IPS DF 6.9 (cell line): ENCODE measurements at regions not wholly inside any gene's neighbourhood (a gene's known extent, or its start where the extent isn't known, plus 50 kb on each side); places are given as distances from the start of the nearest gene placed in this dataset.

ENCODE experiments used
- DNase-seq: peaks from one replicate; pipeline ENCODE4 v3.0.0-alpha.2; 2013; ENCODE audit warnings: low read depth, low spot score
- H3K27ac ChIP-seq: one replicate; pipeline ENCODE4 v1.5.1; 2013; ENCODE audit warnings: low read length, control low read depth
- H3K27me3 ChIP-seq: 2 replicates; pipeline ENCODE4 v1.6.1; 2013; ENCODE audit warnings: mild to moderate bottlenecking, low read length; ENCODE audit not compliant: control insufficient read depth, insufficient read depth
- H3K36me3 ChIP-seq: 2 replicates; pipeline ENCODE4 v1.6.1; 2013; ENCODE audit warnings: low read length; ENCODE audit not compliant: control insufficient read depth, insufficient read depth
- H3K4me1 ChIP-seq: 2 replicates; pipeline ENCODE4 v1.6.1; 2013; ENCODE audit warnings: low read length; ENCODE audit not compliant: control insufficient read depth, insufficient read depth
- H3K4me3 ChIP-seq: 2 replicates; pipeline ENCODE4 v1.5.1; 2013; ENCODE audit warnings: mild to moderate bottlenecking, low read length
- H3K9me3 ChIP-seq: 2 replicates; pipeline ENCODE4 v1.6.1; 2013; ENCODE audit warnings: low read length, inconsistent platforms; ENCODE audit not compliant: control insufficient read depth, insufficient read depth
- WGBS: extraction: QIAGEN DNeasy Blood & Tissue Kit; methylation state at CpG from one replicate; pipeline ENCODE4 v1.1.7; 2013; ENCODE audit warnings: mixed read lengths, missing lambda C conversion rate; ENCODE audit not compliant: insufficient read length, insufficient coverage; 5-methylcytosine and 5-hydroxymethylcytosine counted together

DNA sequence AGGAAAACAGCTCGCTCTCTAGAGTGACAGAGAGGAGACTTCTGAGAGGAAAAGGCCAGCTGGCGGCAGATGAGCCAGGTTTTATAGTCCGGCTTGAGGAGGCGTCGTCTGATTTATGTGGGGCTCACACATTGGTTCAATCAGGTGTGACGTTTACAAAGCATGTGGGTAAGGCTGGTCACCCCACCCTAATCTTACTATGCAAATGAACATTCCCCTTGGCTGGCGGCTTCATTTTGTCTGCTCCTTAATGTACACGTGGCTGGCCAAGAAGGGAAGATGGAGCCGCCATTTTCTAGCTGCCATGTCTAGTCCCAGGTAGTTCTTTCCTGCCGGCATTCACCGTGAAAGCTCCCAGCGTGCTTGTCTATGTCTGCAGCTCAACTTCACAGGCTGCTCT is 299.1 kb upstream of the SPRED2 start:
- WGBS: no CpG with 5 or more reads among the region's 12 CpGs
- Histone ChIP-seq H3K9me3 (no peaks in the 10 kb centered on the region), H3K4me1 (no peaks in the 10 kb centered on the region), H3K4me3 (no peak overlapping the region), H3K27me3 (no peaks in the 10 kb centered on the region), H3K27ac (no peak overlapping the region), H3K36me3 (no peaks in the 10 kb centered on the region)
- DNase-seq: no peak

DNA sequence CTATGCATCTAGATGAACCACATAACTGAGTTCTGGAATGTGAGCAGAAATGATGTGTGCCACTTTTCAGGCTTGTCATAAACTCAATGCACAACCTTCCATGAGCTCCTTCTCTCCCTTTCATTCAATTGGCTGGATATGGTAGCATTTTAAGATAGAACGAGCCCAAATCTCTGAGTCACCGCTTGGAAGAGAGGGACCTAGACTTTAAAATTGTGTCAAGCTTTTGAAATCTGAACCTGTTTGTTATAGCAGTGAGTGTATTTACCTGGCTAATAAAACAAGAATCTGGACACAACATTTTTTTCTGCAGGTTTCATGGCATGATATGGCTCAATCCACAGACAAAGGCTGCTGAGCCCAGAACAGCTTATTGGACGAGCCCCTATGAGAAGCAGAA is 297.8 kb upstream of the SPRED2 start:
- H3K27me3 ChIP-seq: no peaks in the 10 kb centered on the region
- H3K27ac ChIP-seq: no peak overlapping the region
- no peak for DNase-seq
- H3K36me3 ChIP-seq: no peaks in the 10 kb centered on the region
- no peaks in the 10 kb centered on the region for H3K9me3 ChIP-seq
- WGBS: no CpG with 5 or more reads among the region's 3 CpGs
- peaks cover 1% of the 10 kb centered on the region; the same call in 1 of the 2 replicates for H3K4me1 ChIP-seq
- H3K4me3 ChIP-seq: no peak overlapping the region

DNA sequence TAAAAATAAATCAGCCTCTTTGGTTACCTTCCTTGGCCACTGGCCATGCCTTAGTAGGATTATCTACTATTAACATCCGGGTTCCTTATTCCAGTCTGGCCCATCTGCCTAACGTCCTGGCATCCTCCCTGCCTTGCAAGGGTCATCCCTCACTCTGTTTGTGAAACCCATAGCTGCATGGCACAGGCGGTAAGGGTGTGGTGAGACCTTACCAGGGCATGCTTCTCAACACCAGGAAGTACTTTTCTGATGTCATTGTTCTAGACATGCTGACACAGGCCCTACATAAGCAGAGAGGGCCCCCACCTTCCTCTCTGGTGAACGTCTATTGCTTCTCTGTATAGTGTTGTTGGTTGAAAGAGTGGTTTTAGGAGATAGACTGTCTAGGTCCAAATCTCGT is 296.8 kb upstream of the SPRED2 start:
- no peak for DNase-seq
- no peak overlapping the region for H3K27ac ChIP-seq
- WGBS: no CpG with 5 or more reads among the region's 5 CpGs
- peaks cover 1% of the 10 kb centered on the region; the same call in 1 of the 2 replicates for H3K4me1 ChIP-seq
- H3K9me3 ChIP-seq: no peaks in the 10 kb centered on the region
- no peak overlapping the region for H3K4me3 ChIP-seq
- no peaks in the 10 kb centered on the region for H3K27me3 ChIP-seq
- no peaks in the 10 kb centered on the region for H3K36me3 ChIP-seq

DNA sequence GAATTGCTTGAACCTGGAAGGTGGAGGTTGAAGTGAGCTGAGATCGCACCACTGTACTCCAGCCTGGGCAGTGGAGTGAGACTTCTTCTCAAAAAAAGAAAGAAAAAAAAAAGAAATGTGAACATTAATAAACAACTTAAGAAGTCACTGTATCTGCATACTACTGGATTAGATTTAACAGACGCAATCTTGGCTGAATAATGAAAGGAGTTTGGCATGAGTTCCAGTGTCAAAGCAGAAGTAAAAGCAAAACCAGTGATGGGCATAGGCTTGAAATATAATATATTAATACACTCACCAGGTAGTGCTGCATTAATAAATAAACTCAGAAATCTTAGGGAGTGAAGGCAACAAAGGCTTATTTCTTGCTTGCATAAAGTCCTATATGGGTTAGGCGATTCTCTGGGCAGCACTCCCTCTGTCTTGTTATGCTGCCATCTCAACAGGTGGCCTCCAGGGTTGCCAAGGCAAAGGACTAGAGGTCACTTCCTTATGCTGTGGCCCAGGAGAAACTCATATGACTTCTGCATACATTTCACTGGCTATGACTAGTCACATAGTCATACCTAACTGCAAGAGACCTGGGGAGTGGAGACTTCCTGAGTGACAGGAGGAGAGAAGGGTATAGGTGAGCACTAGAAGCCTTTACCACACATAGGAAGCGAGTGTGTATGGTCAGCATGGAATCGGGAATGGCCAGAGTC is 296.2 kb upstream of the SPRED2 start:
- H3K27me3 ChIP-seq: no peaks in the 10 kb centered on the region
- H3K27ac ChIP-seq: no peak overlapping the region
- peaks cover 1% of the 10 kb centered on the region; the same call in 1 of the 2 replicates for H3K4me1 ChIP-seq
- no peaks in the 10 kb centered on the region for H3K9me3 ChIP-seq
- H3K4me3 ChIP-seq: no peak overlapping the region
- WGBS: no CpG with 5 or more reads among the region's 5 CpGs
- H3K36me3 ChIP-seq: no peaks in the 10 kb centered on the region
- DNase-seq: no peak

DNA sequence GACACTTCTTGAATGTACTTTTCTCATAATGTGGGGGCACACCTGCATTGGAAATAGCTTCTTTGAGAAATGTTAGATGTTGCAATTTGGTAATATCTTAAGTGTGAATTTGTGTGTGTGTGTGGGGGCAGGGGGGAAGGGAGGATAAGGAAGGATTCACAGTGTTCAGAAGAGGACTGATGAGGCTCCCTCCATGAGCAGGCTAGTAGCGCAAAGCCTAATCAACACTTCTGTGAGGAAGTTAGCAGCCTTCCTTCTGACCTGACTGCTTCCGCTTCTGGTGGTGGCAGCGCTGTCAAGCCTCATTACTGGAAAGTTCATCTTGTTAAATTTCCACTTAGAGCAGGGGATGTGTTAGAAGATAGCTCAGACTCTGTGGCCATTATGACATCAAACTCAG is 295.4 kb upstream of the SPRED2 start:
- Histone ChIP-seq H3K36me3 (no peaks in the 10 kb centered on the region), H3K27me3 (no peaks in the 10 kb centered on the region), H3K4me3 (no peak overlapping the region), H3K4me1 (peaks cover 1% of the 10 kb centered on the region; the same call in 1 of the 2 replicates), H3K27ac (no peak overlapping the region), H3K9me3 (no peaks in the 10 kb centered on the region)
- WGBS: no CpG with 5 or more reads among the region's 3 CpGs
- DNase-seq: no peak

DNA sequence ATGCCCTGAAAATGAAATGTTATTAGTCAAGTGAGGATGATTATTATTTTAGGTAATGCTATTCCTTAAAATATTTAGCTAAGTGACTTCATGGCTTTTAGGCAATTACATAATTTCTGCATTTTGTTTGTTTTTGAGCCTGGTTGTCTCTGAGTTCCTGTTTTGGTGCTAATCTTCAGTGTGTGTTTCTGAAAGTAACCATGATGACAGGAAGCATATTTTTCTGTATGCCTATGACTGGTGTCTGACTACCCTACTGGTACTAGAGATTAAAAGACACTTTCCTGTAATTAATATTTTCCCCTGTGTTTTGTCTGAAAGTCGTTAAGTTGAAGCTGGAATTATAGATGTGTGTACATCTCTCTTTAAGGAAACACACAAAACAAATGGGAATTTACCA is 295.0 kb upstream of the SPRED2 start:
- no peak for DNase-seq
- no CpG with 5 or more reads among the region's 1 CpG for WGBS
- Histone ChIP-seq H3K4me3 (no peak overlapping the region), H3K27me3 (no peaks in the 10 kb centered on the region), H3K4me1 (peaks cover 1% of the 10 kb centered on the region; the same call in 1 of the 2 replicates), H3K9me3 (no peaks in the 10 kb centered on the region), H3K27ac (no peak overlapping the region), H3K36me3 (no peaks in the 10 kb centered on the region)

DNA sequence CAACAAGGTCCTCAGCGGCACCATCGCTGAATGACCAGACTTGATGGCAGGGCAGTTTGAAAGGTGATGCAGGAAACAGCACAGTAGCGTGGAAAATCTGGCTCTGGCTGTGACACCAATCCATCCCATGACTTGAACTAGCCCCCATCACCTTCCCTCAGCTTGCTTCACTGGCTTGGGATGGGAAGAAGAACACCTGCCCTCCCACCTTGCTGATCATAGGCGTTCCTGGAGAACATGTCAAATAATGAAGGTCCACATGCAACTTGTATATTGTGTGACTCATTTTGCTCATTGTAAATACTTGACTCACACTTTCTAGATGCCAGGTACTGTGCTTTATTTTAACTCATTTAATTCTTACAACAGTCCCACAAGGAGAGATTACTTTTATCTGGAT is 292.4 kb upstream of the SPRED2 start:
- H3K4me1 ChIP-seq: peaks cover 1% of the 10 kb centered on the region; the same call in 1 of the 2 replicates
- DNase-seq: no peak
- no peaks in the 10 kb centered on the region for H3K36me3 ChIP-seq
- no peak overlapping the region for H3K27ac ChIP-seq
- H3K27me3 ChIP-seq: no peaks in the 10 kb centered on the region
- no CpG with 5 or more reads among the region's 4 CpGs for WGBS
- no peak overlapping the region for H3K4me3 ChIP-seq
- H3K9me3 ChIP-seq: no peaks in the 10 kb centered on the region

DNA sequence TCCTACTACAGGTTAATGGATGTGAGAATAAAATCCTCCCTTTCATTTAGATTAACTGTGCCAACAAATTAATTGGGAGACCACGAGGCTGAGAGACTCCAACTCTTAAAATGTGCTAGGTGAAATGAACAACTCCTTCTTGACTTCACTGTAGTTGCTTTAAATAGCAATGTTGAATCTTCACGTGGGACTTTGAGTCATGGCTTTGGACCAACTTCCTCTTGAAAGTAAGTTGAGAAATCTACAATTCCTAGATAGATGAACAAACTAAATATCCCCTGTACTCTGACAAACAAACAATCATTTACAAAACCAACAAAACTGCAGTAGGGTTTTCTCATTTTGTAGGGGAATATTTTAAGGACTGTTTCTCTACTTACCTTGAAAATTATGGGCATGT is 291.9 kb upstream of the SPRED2 start:
- no peak for DNase-seq
- WGBS: no CpG with 5 or more reads among the region's 2 CpGs
- H3K27ac ChIP-seq: no peak overlapping the region
- no peaks in the 10 kb centered on the region for H3K36me3 ChIP-seq
- H3K4me3 ChIP-seq: no peak overlapping the region
- H3K27me3 ChIP-seq: no peaks in the 10 kb centered on the region
- peaks cover 1% of the 10 kb centered on the region; the same call in 1 of the 2 replicates for H3K4me1 ChIP-seq
- no peaks in the 10 kb centered on the region for H3K9me3 ChIP-seq

DNA sequence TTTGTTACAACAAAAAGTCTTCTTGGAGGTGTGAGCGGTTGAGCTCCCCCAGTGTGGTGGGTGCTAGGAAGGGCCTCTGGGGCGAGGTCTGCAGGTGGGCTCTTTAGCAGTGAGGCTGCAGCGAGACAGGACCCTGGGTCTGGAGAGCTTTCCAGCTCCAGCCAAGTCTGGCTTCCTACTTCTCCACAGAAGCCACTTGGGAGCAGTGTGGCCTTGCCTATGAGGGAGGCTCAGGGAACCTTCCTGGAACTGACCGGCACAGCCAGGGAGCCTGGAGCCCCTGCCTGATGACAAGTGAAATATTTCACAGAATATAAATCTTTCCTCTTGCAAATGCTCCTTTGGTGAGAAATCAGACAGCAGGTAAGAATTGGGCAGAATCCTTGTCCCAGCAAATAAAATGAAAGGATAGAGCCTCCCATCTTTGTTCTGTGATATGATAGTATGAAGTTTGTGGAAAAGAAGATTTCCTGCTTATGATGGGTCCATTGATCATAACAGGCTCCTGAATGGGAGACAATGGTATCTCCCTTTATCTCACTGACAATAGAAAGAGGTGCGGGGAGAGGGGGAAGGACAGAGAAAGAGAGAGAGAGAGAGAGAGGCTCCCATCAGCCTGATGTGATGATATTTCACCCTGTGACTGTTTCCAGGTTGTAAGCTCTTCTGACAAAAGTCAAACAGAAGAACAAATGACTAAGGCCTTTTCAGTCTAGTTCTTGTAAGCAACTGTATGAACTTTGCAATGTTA is 289.8 kb upstream of the SPRED2 start:
- peaks cover 1% of the 10 kb centered on the region; the same call in 1 of the 2 replicates for H3K4me1 ChIP-seq
- H3K36me3 ChIP-seq: no peaks in the 10 kb centered on the region
- H3K4me3 ChIP-seq: no peak overlapping the region
- DNase-seq: no peak
- no CpG with 5 or more reads among the region's 5 CpGs for WGBS
- no peaks in the 10 kb centered on the region for H3K9me3 ChIP-seq
- no peak overlapping the region for H3K27ac ChIP-seq
- H3K27me3 ChIP-seq: no peaks in the 10 kb centered on the region

DNA sequence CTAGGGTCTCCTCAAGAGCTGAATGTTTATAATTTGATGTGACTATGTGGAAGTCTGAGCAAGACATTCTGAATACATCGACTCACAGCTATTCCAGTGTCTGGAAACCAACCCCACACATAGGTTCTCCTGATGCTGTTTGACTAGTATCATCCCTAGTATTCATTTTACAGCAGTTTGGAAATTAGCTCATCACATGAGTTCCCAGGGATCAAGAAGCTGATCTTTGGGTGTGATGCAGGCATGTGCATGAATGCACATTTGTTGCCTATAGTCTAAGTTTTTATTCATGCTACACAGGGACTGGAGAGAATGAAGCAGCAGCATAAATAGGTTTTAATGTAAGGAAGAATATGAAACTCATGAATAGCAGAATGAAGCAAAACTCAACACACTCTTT is 284.3 kb upstream of the SPRED2 start:
- no peaks in the 10 kb centered on the region for H3K36me3 ChIP-seq
- H3K4me1 ChIP-seq: no peaks in the 10 kb centered on the region
- no CpG with 5 or more reads among the region's 1 CpG for WGBS
- no peak overlapping the region for H3K4me3 ChIP-seq
- H3K9me3 ChIP-seq: no peaks in the 10 kb centered on the region
- DNase-seq: no peak
- no peak overlapping the region for H3K27ac ChIP-seq
- no peaks in the 10 kb centered on the region for H3K27me3 ChIP-seq
